ENCODE measurements at regions not wholly inside any gene's neighbourhood (a gene's known extent, or its start where the extent isn't known, plus 50 kb on each side); places are given as distances from the start of the nearest gene placed in this dataset.
"Not testable (repeated sequence)": the region's sequence is repeated elsewhere in the genome, so short reads cannot be mapped to it uniquely, and the experiment has no call there.

GRCh38 chr3:159258934-159259333, 457.1 kb downstream of the MFSD1 start:
- Histone ChIP-seq H3K36me3 (ENCODE audit: insufficient read depth) (no peaks in the 10 kb centered on the region), H3K27me3 (ENCODE audit: insufficient read depth) (no peaks in the 10 kb centered on the region), H3K27ac (ENCODE audit: low read depth) (no peak overlapping the region), H3K79me2 (replicated peaks; ENCODE audit: insufficient read depth) (no peaks in the 10 kb centered on the region), H3K9me2 (ENCODE audit: insufficient read depth) (no peaks in the 10 kb centered on the region), H3F3A (replicated peaks; ENCODE audit: low read depth) (no peaks in the 10 kb centered on the region), H3K4me1 (ENCODE audit: insufficient read depth) (no peaks in the 10 kb centered on the region), H4K20me1 (replicated peaks; ENCODE audit: insufficient read depth) (no peaks in the 10 kb centered on the region), H2AFZ (no peak overlapping the region), H3K4me2 (no peak overlapping the region), H3K4me3 (no peak overlapping the region)
- DNase-seq (ENCODE audit: low spot score) (no peak), ATAC-seq (no peak)
- Mint-ChIP-seq H3K27me3 (ENCODE audit: insufficient read depth, low read depth, poor library complexity) (peaks cover 1% of the 10 kb centered on the region), H3K27ac (no peak overlapping the region), H3K9me3 (no peaks in the 10 kb centered on the region), H3K4me1 (no peaks in the 10 kb centered on the region), H3K4me3 (no peak overlapping the region), H3K36me3 (ENCODE audit: low read depth) (no peaks in the 10 kb centered on the region)
- 0 out of 4 replicates have a peak, but pooled peaks of 1 of the 2 experiments have one; percentile 3 for TF ChIP-seq CTCF (conservative IDR thresholded peaks at IDR 0.05; ENCODE audit: low read depth in 2 of 2)
- no peak for TF ChIP-seq EZH2 (IDR thresholded peaks at IDR 0.05; ENCODE audit: low read depth, unreplicated experiment)

- H3K36me3 Mint-ChIP-seq (ENCODE audit: low read depth), result no peaks in the 10 kb centered on the region
- Histone ChIP-seq H3K4me2 (no peak overlapping the region), H4K20me1 (replicated peaks; ENCODE audit: insufficient read depth) (no peaks in the 10 kb centered on the region), H3K27ac (ENCODE audit: low read depth) (no peak overlapping the region), H3K4me1 (ENCODE audit: insufficient read depth) (no peaks in the 10 kb centered on the region), H3K4me3 (no peak overlapping the region), H3K36me3 (ENCODE audit: insufficient read depth) (no peaks in the 10 kb centered on the region), H3K9me2 (ENCODE audit: insufficient read depth) (no peaks in the 10 kb centered on the region), H3K79me2 (replicated peaks; ENCODE audit: insufficient read depth) (no peaks in the 10 kb centered on the region), H2AFZ (no peak overlapping the region), H3K27me3 (ENCODE audit: insufficient read depth) (no peaks in the 10 kb centered on the region), H3F3A (replicated peaks; ENCODE audit: low read depth) (no peaks in the 10 kb centered on the region)
- no peak overlapping the region for H3K4me3 Mint-ChIP-seq
- H3K27me3 Mint-ChIP-seq (ENCODE audit: insufficient read depth, low read depth, poor library complexity), result peaks cover 3% of the 10 kb centered on the region
- H3K4me1 Mint-ChIP-seq, result no peaks in the 10 kb centered on the region
- ATAC-seq (peak; percentile 61), DNase-seq (ENCODE audit: low spot score) (peak; percentile 80)
- no peaks in the 10 kb centered on the region for H3K9me3 Mint-ChIP-seq
- TF ChIP-seq CTCF (conservative IDR thresholded peaks at IDR 0.05; ENCODE audit: low read depth in 2 of 2), result peak; percentile 77 to 90
- TF ChIP-seq POLR2AphosphoS5 (IDR thresholded peaks at IDR 0.05; ENCODE audit: low read depth), result no peak
- no peak overlapping the region for H3K27ac Mint-ChIP-seq
Measured at GRCh38 chr3:159260049-159260662, 458.3 kb downstream of the MFSD1 start.

GRCh38 chr3:159261333-159261732, 459.5 kb downstream of the MFSD1 start:
- not testable (repeated sequence) for H3K27me3 ChIP-seq (ENCODE audit: insufficient read depth); H3K9me3 Mint-ChIP-seq; H3K27ac ChIP-seq (ENCODE audit: low read depth); H4K20me1 ChIP-seq (replicated peaks; ENCODE audit: insufficient read depth); H2AFZ ChIP-seq; DNase-seq (ENCODE audit: low spot score); ATAC-seq; H3K4me2 ChIP-seq; H3K4me1 Mint-ChIP-seq; H3F3A ChIP-seq (replicated peaks; ENCODE audit: low read depth); H3K4me3 Mint-ChIP-seq; H3K36me3 ChIP-seq (ENCODE audit: insufficient read depth); H3K27ac Mint-ChIP-seq; H3K4me3 ChIP-seq; H3K79me2 ChIP-seq (replicated peaks; ENCODE audit: insufficient read depth); H3K4me1 ChIP-seq (ENCODE audit: insufficient read depth); H3K36me3 Mint-ChIP-seq (ENCODE audit: low read depth); H3K9me2 ChIP-seq (ENCODE audit: insufficient read depth); H3K27me3 Mint-ChIP-seq (ENCODE audit: insufficient read depth, low read depth, poor library complexity)
